HG02870 (cell line): ENCODE measurements at regions not wholly inside any gene's neighbourhood (a gene's known extent, or its start where the extent isn't known, plus 50 kb on each side); places are given as distances from the start of the nearest gene placed in this dataset.

Experiments
- ATAC-seq: cut with Tn5 transposase; IDR thresholded peaks from one replicate; pipeline ENCODE4 v1.9.1; 2021; ENCODE audit warnings: mild to moderate bottlenecking, moderate library complexity; ENCODE audit not compliant: unreplicated experiment

- no peak for ATAC-seq
These were observed 52.2 kb downstream of the FAT3 start for GRCh38 chr11:92276773-92277172.

GRCh38 chr11:92277871-92278270 lies 53.3 kb downstream of the FAT3 start:
- ATAC-seq: no peak

- ATAC-seq: no peak
These were observed 54.3 kb downstream of the FAT3 start for GRCh38 chr11:92278791-92279433.

GRCh38 chr11:92284107-92284506 lies 59.5 kb downstream of the FAT3 start:
- ATAC-seq: no peak

- no peak for ATAC-seq
These were observed 59.9 kb downstream of the FAT3 start for GRCh38 chr11:92284558-92284957.

GRCh38 chr11:92285776-92286175 lies 61.2 kb downstream of the FAT3 start:
- no peak for ATAC-seq

GRCh38 chr11:92286709-92287108 lies 62.1 kb downstream of the FAT3 start:
- ATAC-seq: no peak

GRCh38 chr11:92295175-92296137 lies 70.8 kb downstream of the FAT3 start:
- ATAC-seq: no peak

GRCh38 chr11:92296138-92296515 lies 71.5 kb downstream of the FAT3 start:
- ATAC-seq: no peak

- ATAC-seq: no peak
These were observed 73.2 kb downstream of the FAT3 start for GRCh38 chr11:92297567-92298553.

- ATAC-seq: no peak
These were observed 76.3 kb downstream of the FAT3 start for GRCh38 chr11:92300876-92301275.

- ATAC-seq: no peak
These were observed 78.2 kb downstream of the FAT3 start for GRCh38 chr11:92302770-92303169.

- ATAC-seq: no peak
These were observed 79.7 kb downstream of the FAT3 start for GRCh38 chr11:92304271-92304670.

- ATAC-seq: no peak
These were observed 82.4 kb downstream of the FAT3 start for GRCh38 chr11:92306966-92307510.

GRCh38 chr11:92308366-92308765 lies 83.7 kb downstream of the FAT3 start:
- ATAC-seq: no peak

- ATAC-seq: no peak
These were observed 87.2 kb downstream of the FAT3 start for GRCh38 chr11:92311616-92312449.

GRCh38 chr11:92313784-92314183 lies 89.2 kb downstream of the FAT3 start:
- ATAC-seq: no peak

- no peak for ATAC-seq
These were observed 89.9 kb downstream of the FAT3 start for GRCh38 chr11:92314499-92314898.

- no peak for ATAC-seq
These were observed 91.6 kb downstream of the FAT3 start for GRCh38 chr11:92316106-92316809.
